H7 (cell line): ENCODE measurements at regions not wholly inside any gene's neighbourhood (a gene's known extent, or its start where the extent isn't known, plus 50 kb on each side); places are given as distances from the start of the nearest gene placed in this dataset.

Experiments used
- DNase-seq: peaks from one replicate; pipeline ENCODE4 v3.0.0; 2012
- H3K27me3 ChIP-seq: 2 replicates; pipeline ENCODE4 v1.6.0; 2011; ENCODE audit warnings: mild to moderate bottlenecking, low read length; ENCODE audit not compliant: control insufficient read depth, insufficient read depth
- H3K36me3 ChIP-seq: replicated peaks from 2 replicates; pipeline ENCODE4 v1.5.1; 2011; ENCODE audit warnings: low read length; ENCODE audit not compliant: control insufficient read depth, insufficient read depth
- H3K4me3 ChIP-seq: 2 replicates; pipeline ENCODE4 v1.5.1; 2011; ENCODE audit warnings: low read depth, mild to moderate bottlenecking, control low read depth, low read length, moderate library complexity; ENCODE audit not compliant: insufficient read depth

DNA sequence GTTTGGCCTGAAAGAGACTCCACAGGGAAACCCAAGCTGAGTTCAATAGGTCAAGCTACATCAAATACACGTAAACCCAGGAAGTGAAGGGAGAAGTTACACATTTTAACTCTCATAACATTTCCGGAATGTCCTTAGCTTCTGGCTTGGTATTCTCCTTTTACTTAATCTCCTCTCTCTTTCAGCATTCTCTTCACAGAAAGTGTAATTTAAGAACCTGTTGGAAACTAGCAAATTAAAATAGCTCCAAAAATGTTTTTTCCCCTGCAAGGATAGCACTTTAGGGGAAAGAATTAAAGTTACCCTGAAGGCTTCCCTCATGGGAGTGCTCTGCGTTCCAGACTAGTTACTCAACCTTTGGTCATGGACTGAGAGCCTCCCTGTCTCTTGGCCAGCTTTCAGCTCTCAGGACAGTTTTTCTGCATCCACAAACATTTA, 292.7 kb upstream of the TARS1 start:
- Histone ChIP-seq H3K27me3 (no peaks in the 10 kb centered on the region), H3K4me3 (no peak overlapping the region), H3K36me3 (no peaks in the 10 kb centered on the region)
- no peak for DNase-seq

- Histone ChIP-seq H3K36me3 (no peaks in the 10 kb centered on the region), H3K27me3 (no peaks in the 10 kb centered on the region), H3K4me3 (no peak overlapping the region)
- no peak for DNase-seq
Measured at GRCh38 chr5:33153372-33153771, 287.4 kb upstream of the TARS1 start.

DNA sequence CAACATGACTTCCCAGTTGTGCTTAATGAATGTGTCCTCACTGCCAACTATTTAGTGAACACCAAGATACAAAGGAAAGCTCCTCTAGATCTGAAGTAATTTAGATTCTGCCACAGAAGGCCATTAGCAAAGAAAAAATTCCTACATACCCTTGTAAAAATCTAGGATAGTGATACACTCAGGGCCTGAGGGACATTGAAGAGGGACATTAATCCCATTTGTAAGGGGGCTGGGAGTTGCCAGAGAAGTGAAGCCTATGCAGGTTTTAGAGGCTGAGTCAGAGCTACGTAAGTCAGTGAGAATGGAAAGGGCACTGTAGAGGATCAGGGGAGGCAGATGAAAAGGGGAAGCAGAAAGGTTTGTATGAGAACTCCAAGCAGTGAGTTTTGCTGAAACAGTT, 286.9 kb upstream of the TARS1 start:
- H3K36me3 ChIP-seq: no peaks in the 10 kb centered on the region
- no peak for DNase-seq
- no peaks in the 10 kb centered on the region for H3K27me3 ChIP-seq
- H3K4me3 ChIP-seq: no peak overlapping the region

- Histone ChIP-seq H3K36me3 (no peaks in the 10 kb centered on the region), H3K27me3 (no peaks in the 10 kb centered on the region), H3K4me3 (no peak overlapping the region)
- no peak for DNase-seq
Measured at GRCh38 chr5:33160871-33161270, 279.9 kb upstream of the TARS1 start.

DNA sequence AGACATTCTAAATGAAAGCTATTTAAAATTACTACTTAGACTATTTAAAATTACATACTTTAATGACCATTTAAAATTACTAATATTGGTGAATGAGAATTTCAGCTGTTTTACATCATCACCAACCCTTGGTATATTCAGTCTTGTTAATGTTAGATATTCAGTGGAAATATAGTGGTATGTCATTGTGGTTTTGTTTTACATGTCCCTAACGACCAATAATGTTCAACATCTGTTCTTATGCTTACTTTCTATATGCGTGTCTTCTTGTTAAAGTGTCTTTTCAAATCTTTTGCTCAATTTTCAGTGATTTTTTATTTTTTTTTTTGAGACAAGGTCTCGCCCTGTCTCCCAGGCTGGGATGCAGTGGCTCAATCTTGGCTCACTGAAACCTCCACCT, 279.3 kb upstream of the TARS1 start:
- no peak for DNase-seq
- Histone ChIP-seq H3K27me3 (no peaks in the 10 kb centered on the region), H3K36me3 (no peaks in the 10 kb centered on the region), H3K4me3 (no peak overlapping the region)

- no peak overlapping the region for H3K4me3 ChIP-seq
- no peaks in the 10 kb centered on the region for H3K27me3 ChIP-seq
- no peak for DNase-seq
- no peaks in the 10 kb centered on the region for H3K36me3 ChIP-seq
Measured at GRCh38 chr5:33162057-33162456, 278.7 kb upstream of the TARS1 start.

- no peaks in the 10 kb centered on the region for H3K36me3 ChIP-seq
- H3K27me3 ChIP-seq: no peaks in the 10 kb centered on the region
- H3K4me3 ChIP-seq: no peak overlapping the region
- no peak for DNase-seq
Measured at GRCh38 chr5:33166522-33166921, 274.2 kb upstream of the TARS1 start.

GRCh38 chr5:33166948-33167347, 273.8 kb upstream of the TARS1 start:
- no peak for DNase-seq
- H3K36me3 ChIP-seq: no peaks in the 10 kb centered on the region
- H3K27me3 ChIP-seq: no peaks in the 10 kb centered on the region
- no peak overlapping the region for H3K4me3 ChIP-seq

DNA sequence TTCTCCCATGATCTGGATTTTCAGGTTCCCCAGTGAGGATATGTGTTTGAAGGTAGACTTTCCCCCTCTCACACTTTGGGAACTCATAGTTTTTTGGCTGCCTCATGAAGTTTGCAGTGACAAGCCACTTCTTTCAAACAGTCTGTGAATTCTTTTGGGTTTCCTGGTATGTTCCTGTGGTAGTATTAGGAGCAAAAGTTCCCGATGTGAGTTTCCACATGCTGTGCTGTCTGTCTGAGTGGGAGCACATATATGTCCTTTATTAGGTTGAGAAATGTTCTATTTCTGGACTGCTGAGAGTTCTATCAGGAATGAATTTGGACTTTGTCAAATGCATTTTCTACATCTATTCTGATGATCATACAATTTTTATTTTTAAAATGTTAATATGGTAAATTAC, 273.2 kb upstream of the TARS1 start:
- H3K36me3 ChIP-seq: no peaks in the 10 kb centered on the region
- DNase-seq: no peak
- no peaks in the 10 kb centered on the region for H3K27me3 ChIP-seq
- H3K4me3 ChIP-seq: no peak overlapping the region

GRCh38 chr5:33170411-33170810, 270.4 kb upstream of the TARS1 start:
- Histone ChIP-seq H3K27me3 (no peaks in the 10 kb centered on the region), H3K36me3 (no peaks in the 10 kb centered on the region), H3K4me3 (no peak overlapping the region)
- no peak for DNase-seq

- DNase-seq: no peak
- Histone ChIP-seq H3K4me3 (no peak overlapping the region), H3K27me3 (no peaks in the 10 kb centered on the region)
Measured at GRCh38 chr5:33174383-33174782, 266.4 kb upstream of the TARS1 start.

GRCh38 chr5:33179301-33179700, 261.5 kb upstream of the TARS1 start:
- no peaks in the 10 kb centered on the region for H3K36me3 ChIP-seq
- no peak overlapping the region for H3K4me3 ChIP-seq
- H3K27me3 ChIP-seq: no peaks in the 10 kb centered on the region; the same call in 1 of the 2 replicates
- no peak for DNase-seq

More at GRCh38 chr5:33174383-33174782, 266.4 kb upstream of the TARS1 start:
- H3K36me3 ChIP-seq: no peaks in the 10 kb centered on the region

GRCh38 chr5:33180900-33181299, 259.9 kb upstream of the TARS1 start:
- Histone ChIP-seq H3K36me3 (no peaks in the 10 kb centered on the region), H3K27me3 (no peaks in the 10 kb centered on the region; the same call in 1 of the 2 replicates), H3K4me3 (no peak overlapping the region)
- peak; percentile 10 for DNase-seq

- H3K4me3 ChIP-seq: no peak overlapping the region
- no peak for DNase-seq
- H3K36me3 ChIP-seq: no peaks in the 10 kb centered on the region
- no peaks in the 10 kb centered on the region; the same call in 1 of the 2 replicates for H3K27me3 ChIP-seq
Measured at GRCh38 chr5:33182986-33183385, 257.8 kb upstream of the TARS1 start.

DNA sequence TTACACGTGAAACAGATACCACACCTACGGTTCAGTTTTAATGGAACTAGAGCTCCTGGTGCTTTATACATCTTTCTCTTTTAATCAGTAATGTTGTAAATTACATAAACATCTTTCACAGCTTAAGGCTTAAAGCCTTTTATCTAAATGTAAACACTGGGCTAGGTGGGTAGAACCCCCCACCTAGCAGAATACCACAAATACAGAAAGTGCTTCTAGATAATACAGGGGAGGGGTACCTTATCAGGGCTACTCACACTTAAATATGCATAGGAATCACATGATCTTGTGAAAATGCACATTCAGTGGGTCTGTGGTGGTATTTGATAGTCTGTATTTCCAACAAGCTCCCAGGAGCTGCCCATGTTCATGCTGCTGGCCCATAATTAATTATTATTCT, 256.4 kb upstream of the TARS1 start:
- no peaks in the 10 kb centered on the region for H3K36me3 ChIP-seq
- H3K27me3 ChIP-seq: no peaks in the 10 kb centered on the region; the same call in 1 of the 2 replicates
- H3K4me3 ChIP-seq: no peak overlapping the region
- DNase-seq: no peak

- no peak for DNase-seq
- H3K4me3 ChIP-seq: no peak overlapping the region
- H3K27me3 ChIP-seq: peaks cover 7% of the 10 kb centered on the region; the same call in 1 of the 2 replicates
- no peaks in the 10 kb centered on the region for H3K36me3 ChIP-seq
Measured at GRCh38 chr5:33188089-33188488, 252.7 kb upstream of the TARS1 start.
